ENCODE measurements at regions not wholly inside any gene's neighbourhood (a gene's known extent, or its start where the extent isn't known, plus 50 kb on each side); places are given as distances from the start of the nearest gene placed in this dataset.

DNA sequence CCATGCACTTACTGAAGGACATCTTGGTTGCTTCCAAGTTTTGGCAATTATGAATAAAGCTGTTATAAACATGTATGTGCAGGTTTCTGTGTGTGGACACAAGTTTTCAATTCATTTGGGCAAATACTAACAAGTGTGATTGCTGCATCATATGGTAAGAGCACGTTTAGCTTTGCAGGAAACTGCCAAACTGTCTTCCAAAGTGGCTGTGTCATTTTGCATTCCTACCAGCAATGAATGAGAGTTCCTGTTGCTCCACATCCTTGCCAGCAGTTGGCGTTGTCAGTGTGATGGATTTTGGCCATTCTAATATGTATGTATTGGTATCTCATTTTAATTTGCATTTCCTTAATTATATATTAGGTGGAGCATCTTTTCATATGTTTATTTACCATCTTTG lies 280.1 kb downstream of the SV2B start:
- TF ChIP-seq, protein P1, sequence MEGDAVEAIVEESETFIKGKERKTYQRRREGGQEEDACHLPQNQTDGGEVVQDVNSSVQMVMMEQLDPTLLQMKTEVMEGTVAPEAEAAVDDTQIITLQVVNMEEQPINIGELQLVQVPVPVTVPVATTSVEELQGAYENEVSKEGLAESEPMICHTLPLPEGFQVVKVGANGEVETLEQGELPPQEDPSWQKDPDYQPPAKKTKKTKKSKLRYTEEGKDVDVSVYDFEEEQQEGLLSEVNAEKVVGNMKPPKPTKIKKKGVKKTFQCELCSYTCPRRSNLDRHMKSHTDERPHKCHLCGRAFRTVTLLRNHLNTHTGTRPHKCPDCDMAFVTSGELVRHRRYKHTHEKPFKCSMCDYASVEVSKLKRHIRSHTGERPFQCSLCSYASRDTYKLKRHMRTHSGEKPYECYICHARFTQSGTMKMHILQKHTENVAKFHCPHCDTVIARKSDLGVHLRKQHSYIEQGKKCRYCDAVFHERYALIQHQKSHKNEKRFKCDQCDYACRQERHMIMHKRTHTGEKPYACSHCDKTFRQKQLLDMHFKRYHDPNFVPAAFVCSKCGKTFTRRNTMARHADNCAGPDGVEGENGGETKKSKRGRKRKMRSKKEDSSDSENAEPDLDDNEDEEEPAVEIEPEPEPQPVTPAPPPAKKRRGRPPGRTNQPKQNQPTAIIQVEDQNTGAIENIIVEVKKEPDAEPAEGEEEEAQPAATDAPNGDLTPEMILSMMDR (IDR thresholded peaks at IDR 0.05; ENCODE audit: low read depth, low read length), result no peak
- no peak for TF ChIP-seq EZH2phosphoT487 (IDR thresholded peaks at IDR 0.05; ENCODE audit: low read depth)

All from OCI-LY3 (cell line).